ENCODE measurements at regions not wholly inside any gene's neighbourhood (a gene's known extent, or its start where the extent isn't known, plus 50 kb on each side); places are given as distances from the start of the nearest gene placed in this dataset.

DNA sequence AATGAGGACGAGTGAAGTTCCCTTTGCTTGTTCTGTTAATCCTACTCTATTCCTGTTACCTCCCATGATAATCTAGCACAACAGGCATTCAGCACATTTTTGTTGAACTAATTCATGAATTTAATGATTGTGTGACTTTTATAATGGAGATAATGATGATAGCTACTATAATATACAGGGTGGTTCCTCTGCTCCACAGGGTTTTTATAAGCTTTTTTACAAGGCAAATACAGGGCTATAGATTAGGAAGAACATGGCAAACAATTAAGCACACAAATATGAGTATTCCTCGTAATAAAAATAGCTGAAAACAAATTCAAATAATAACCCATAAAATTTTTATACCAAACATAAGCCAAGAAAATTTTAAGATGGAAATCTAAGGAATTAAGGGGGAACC is 145.6 kb upstream of the TMTC1 start:
- TF ChIP-seq, protein P1, sequence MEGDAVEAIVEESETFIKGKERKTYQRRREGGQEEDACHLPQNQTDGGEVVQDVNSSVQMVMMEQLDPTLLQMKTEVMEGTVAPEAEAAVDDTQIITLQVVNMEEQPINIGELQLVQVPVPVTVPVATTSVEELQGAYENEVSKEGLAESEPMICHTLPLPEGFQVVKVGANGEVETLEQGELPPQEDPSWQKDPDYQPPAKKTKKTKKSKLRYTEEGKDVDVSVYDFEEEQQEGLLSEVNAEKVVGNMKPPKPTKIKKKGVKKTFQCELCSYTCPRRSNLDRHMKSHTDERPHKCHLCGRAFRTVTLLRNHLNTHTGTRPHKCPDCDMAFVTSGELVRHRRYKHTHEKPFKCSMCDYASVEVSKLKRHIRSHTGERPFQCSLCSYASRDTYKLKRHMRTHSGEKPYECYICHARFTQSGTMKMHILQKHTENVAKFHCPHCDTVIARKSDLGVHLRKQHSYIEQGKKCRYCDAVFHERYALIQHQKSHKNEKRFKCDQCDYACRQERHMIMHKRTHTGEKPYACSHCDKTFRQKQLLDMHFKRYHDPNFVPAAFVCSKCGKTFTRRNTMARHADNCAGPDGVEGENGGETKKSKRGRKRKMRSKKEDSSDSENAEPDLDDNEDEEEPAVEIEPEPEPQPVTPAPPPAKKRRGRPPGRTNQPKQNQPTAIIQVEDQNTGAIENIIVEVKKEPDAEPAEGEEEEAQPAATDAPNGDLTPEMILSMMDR (conservative IDR thresholded peaks at IDR 0.05; ENCODE audit: low read depth, low read length): no peak
- no peak for TF ChIP-seq EZH2phosphoT487 (IDR thresholded peaks at IDR 0.05; ENCODE audit: borderline replicate concordance, low read length)
